ENCODE measurements at regions not wholly inside any gene's neighbourhood (a gene's known extent, or its start where the extent isn't known, plus 50 kb on each side); places are given as distances from the start of the nearest gene placed in this dataset.

DNA sequence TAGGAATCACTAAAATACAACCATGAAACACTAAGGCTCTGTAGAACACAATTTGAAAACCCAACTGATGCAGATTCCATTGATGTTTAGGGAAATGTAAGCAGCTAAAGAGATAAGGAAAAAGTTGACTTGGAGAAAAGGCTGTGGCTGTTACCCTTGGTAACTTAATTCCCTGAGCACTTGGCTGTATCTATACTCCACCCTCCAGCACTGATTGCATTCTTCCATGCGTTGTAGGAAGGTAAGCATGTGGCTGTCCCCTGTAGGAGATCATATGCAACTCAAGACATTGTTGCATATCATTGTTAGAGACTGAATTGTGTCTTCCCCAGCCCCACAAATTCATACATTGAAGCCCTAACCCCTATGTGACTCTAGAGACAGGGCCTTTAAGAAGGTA lies 184.5 kb downstream of the CEMIP2 start:
- TF ChIP-seq EZH2 (IDR thresholded peaks at IDR 0.05; ENCODE audit: borderline replicate concordance, low read depth, low read length, severe bottlenecking): no peak
- TF ChIP-seq, protein P1, sequence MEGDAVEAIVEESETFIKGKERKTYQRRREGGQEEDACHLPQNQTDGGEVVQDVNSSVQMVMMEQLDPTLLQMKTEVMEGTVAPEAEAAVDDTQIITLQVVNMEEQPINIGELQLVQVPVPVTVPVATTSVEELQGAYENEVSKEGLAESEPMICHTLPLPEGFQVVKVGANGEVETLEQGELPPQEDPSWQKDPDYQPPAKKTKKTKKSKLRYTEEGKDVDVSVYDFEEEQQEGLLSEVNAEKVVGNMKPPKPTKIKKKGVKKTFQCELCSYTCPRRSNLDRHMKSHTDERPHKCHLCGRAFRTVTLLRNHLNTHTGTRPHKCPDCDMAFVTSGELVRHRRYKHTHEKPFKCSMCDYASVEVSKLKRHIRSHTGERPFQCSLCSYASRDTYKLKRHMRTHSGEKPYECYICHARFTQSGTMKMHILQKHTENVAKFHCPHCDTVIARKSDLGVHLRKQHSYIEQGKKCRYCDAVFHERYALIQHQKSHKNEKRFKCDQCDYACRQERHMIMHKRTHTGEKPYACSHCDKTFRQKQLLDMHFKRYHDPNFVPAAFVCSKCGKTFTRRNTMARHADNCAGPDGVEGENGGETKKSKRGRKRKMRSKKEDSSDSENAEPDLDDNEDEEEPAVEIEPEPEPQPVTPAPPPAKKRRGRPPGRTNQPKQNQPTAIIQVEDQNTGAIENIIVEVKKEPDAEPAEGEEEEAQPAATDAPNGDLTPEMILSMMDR (IDR thresholded peaks at IDR 0.05; ENCODE audit: extremely low read depth in 1 of 2, insufficient read depth in 1 of 2, low read depth in 1 of 2, low read length in 2 of 2): no peak
- no peak for TF ChIP-seq MYC (IDR thresholded peaks at IDR 0.05; ENCODE audit: low read depth, low read length)
- no peak for TF ChIP-seq POLR2AphosphoS5 (IDR thresholded peaks at IDR 0.05; ENCODE audit: insufficient read depth, low read depth, low read length)
- TF ChIP-seq POLR2A (IDR thresholded peaks at IDR 0.05; ENCODE audit: low read depth, low read length): no peak
- TF ChIP-seq JUN (IDR thresholded peaks at IDR 0.05; ENCODE audit: borderline replicate concordance, insufficient read depth, insufficient read length, low read depth): no peak
- TF ChIP-seq, protein P2, sequence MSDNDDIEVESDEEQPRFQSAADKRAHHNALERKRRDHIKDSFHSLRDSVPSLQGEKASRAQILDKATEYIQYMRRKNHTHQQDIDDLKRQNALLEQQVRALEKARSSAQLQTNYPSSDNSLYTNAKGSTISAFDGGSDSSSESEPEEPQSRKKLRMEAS (IDR thresholded peaks at IDR 0.05; ENCODE audit: insufficient read depth, insufficient read length): no peak
- no peak for TF ChIP-seq GATA2 (IDR thresholded peaks at IDR 0.05; ENCODE audit: insufficient read depth, insufficient read length, low read depth, low read length)

Measured in endothelial cell of umbilical vein (primary cell).